ENCODE measurements at regions not wholly inside any gene's neighbourhood (a gene's known extent, or its start where the extent isn't known, plus 50 kb on each side); places are given as distances from the start of the nearest gene placed in this dataset.

DNA sequence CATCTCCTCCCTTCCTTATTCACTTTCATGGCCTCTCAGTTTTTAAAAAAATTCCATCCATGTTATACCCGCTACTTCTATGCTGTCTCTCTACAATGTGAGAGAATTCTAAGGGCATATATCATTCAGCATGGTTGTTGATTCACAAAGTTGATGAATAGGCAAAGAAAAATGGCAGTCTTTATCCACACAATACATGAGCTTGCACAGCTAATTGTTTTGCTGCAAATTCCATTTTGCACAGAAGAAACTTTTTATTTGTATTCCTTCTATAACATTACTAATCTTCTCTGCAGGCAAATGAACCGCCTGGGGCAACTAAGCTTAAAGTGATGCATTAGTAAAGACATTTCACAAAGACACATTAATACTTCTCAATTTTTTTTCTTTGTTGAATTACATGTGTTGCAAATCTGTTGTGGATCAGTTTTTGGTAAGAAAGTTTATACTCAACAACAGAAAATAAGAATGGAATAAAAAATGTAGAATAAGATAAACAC lies 196.9 kb downstream of the LIG4 start:
- no peak for FAIRE-seq
- DNase-seq (ENCODE audit: insufficient read length, low spot score) = no peak

DNA sequence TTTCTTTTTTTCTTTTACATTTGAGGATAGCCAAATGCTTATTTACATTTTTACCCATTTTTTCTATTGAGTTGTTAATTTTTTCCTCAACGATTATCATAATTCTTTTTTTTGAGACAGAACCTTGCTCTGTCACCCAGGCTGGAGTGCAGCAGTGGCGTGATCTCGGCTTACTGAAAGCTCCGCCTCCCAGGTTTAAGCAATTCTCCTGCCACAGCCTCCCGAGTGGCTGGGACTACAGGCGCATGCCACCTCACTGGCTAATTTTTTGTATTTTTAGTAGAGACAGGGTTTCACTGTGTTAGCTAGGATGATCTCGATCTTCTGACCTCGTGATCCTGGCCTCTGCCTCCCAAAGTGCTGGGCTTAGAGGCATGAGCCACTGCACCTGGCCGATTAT lies 208.7 kb downstream of the LIG4 start:
- no peak for DNase-seq (ENCODE audit: insufficient read length, low spot score)
- FAIRE-seq = no peak

DNA sequence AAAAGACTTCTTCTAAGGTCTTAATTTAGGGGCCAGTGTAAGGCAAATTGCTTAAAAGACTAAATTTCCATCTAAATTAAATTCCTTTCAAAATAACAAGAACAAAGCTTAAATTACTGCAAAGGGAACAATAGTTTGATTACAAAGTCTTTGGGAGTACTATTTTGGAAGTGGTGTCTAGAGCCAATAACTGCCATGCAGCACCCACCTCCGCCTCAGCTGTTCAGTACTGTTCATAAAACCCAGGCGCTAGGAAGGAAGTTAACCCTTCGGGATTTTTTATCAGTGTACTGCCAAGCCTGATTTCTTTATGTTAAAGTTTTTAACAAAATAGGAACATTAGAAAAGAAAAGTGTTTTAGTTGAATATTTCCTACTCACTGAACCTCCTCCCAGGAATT lies 210.1 kb downstream of the LIG4 start:
- DNase-seq (ENCODE audit: insufficient read length, low spot score) (no peak), FAIRE-seq (no peak)

DNA sequence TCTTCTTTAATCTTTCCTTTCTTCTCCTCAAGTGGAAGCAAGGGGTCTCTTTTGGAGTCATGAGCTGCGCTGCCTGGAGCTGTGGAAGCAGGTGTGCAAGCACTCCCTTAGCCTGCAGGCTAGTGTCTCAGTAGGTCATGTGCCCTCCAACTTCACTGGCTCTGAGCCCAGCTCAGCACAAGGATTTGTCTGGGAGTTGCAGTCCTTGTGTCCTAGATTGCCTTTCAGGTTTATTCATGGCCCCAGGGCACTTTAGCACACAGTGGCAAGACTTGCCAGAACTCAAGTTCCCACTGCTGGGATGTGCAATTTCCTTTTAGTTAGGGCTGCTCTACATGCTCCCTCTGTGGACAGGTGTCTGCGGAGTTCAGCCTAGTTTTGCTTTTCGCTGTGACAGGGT lies 211.7 kb downstream of the LIG4 start:
- DNase-seq (ENCODE audit: insufficient read length, low spot score) (no peak), FAIRE-seq (no peak)

DNA sequence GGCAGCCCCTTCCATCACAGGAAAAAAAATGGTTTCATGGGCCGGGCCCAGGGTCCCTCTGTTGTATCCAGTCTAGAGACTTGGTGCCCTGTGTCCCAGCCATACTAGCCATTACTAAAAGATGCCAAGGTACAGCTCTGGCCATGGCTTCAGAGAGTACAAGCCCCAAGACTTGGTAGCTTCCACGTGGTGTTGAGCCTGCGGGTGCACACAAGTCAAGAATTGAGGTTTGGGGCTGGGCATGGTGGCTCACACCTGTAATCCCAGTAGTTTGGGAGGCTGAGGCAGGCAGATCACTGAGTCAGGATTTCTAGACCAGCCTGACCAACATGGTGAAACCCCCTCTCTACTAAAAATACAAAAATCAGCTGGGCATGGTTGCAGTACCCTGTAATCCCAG lies 214.3 kb downstream of the LIG4 start:
- no peak for DNase-seq (ENCODE audit: insufficient read length, low spot score)
- no peak for FAIRE-seq

DNA sequence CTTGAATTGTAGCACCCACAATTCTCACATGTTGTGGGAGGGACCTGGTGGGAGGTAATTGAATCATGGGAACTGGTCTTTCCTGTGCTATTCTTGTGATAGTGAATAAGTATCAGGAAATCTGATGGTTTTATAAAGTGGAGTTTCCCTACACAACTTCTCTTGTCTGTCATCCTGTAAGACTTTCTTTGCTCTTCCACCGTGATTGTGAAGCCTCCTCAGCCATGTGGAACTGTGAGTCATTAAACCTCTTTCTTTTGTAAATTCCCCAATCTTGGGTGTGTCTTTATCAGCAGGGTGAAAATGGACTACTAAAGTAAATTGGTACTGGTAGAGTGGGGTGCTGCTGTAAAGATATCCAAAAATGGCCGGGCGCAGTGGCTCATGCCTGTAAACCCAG lies 215.6 kb downstream of the LIG4 start:
- FAIRE-seq (no peak), DNase-seq (ENCODE audit: insufficient read length, low spot score) (no peak)

DNA sequence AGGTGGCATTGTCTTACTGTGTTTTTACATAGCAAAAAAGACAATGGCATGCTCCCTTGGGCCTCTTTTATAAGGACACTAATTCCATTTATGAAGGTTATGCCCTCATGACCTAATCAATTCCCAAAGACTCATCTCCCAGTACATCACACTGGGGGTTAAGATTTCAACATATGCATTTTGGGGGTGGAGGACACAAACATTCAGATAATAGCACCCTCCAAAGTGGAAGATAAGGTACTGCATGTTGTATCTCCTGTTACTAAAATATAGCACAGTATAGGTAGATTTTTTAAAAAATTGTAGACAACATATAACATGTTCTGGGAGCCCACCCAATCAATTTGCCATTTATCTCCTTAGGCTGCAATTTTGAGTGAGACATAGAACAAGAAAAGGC lies 221.2 kb downstream of the LIG4 start:
- DNase-seq (ENCODE audit: insufficient read length, low spot score) (no peak), FAIRE-seq (no peak)

DNA sequence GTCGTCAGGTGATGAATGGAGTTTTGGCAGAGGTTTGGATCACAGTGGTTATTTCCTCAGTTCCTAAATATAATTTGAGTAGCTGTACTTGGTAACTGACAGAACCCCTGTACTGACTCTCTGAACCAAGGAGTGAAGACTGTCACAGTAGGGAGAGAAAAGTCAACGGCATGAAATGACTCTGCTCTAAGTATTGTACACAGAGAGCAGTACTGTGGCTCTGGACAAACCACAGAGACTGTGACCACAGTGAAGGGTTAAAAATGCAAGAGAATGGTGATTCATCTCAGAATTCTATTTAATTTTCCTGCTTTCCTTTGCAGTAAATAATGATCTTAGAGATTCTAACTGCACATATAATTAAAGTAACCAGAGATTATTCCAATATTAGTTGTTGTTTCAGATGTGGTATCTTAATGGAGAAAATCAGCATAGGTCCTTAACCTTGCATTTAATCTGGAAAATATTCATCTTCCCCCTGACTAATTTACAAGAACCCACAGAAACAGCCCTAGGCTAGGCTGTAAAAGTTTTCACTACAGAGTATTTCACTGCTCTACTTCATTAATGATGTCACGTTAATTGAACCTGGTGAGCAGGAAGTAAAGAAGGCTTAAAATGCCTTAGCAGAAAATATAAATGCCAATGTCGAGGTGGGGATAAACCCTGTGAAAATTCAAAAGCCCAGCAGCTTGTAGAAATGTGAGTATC lies 221.9 kb downstream of the LIG4 start:
- DNase-seq (ENCODE audit: insufficient read length, low spot score) (no peak), FAIRE-seq (no peak)

DNA sequence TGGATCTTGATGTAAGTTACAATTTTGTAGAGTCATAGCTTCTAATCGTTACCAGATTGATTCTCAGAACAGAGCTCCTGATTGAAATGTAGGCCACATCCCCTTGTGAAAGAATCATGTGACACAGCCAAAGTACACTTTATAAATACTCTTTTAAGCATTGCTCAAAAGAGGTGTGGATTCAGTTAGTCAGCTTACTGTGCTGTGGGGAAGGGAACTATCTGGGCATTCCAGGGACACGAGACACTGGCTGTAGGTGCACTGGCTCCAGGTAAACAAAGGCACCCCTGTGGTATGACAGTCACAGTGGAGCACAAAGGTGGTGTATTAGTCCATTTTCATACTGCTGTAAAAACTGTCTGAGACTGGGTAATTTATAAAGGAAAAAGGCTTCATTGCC lies 222.8 kb downstream of the LIG4 start:
- FAIRE-seq (no peak), DNase-seq (ENCODE audit: insufficient read length, low spot score) (no peak)

DNA sequence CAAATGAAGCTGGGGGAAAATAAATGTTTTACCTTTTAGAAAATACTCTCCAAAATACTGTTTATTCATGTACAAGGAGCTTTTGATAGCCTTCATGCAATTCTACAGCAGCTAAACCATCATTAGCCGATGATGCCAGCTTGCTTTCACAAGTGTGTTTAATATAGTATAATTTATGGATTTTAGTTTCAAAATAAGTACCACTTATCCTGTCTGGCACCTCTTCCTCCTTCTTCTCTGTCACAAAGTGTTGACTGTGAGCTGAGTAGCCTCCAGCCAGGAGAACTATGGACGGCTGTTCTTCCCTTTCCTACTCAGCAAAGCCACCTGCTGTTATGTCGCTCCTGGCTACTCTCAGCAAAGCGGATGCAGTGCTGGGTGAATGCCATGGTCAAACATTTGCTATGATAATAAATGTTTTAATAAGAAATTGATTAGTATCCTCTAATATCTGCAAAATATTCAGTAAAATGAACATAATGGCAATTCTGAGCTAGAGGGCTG lies 238.2 kb downstream of the LIG4 start:
- FAIRE-seq (no peak), DNase-seq (ENCODE audit: insufficient read length, low spot score) (no peak)

DNA sequence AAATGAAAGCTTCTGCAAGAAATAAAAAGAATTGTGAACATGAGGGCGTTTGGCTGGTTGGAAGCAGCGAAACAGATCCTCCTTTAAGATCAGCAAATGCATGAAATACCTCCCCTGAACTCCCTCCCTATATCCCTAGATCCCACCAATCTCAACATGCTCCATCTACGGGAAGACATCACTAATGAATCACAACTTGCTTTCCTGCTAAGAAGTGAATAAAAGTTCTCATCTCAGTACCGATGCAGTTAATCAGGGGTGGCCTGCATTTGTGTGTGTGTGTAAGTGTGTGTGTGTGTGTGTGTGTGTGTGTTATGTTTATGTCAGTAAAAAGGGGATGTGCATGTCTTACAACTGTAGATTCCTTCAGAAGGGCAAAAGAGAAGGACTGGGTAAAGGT lies 238.7 kb downstream of the LIG4 start:
- FAIRE-seq = no peak
- DNase-seq (ENCODE audit: insufficient read length, low spot score) = no peak

DNA sequence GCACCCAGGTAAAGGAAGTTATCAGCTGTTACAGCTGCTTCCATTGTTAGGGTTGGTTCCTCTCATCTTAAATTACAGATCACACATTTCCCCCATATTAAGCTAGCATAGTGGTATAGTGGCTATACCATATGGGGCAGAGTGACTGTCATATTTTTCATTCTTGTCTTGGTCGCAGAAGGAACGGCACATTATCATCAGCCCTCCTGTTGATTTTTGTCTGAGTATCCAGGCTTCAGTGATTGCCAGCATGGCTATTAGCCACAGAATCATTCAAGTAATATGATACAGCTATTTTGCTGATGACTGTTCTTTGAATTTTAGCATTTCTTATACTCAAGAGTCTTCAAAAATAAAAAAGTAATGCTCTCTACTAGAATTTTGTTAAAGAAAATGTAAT lies 240.9 kb downstream of the LIG4 start:
- FAIRE-seq (no peak), DNase-seq (ENCODE audit: insufficient read length, low spot score) (no peak)

DNA sequence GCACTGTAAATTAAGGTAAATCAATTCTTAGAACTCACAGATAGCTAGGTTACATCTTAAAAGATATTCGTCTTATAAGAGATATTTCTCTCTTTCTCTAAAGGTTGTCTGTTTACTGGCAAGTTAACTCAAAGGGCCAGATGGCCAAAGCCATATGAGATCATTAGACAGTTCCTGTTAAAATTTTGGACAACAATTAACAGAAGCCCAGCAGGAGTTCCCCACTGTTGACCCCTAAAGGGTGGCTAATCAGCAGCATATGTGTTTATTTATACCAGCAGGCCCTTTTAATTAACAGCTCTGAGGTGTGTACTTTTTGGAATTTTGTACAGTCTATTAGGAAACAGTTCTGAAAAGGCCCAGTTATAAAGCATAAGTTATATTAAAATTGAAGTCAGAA lies 245.8 kb downstream of the LIG4 start:
- FAIRE-seq (no peak), DNase-seq (ENCODE audit: insufficient read length, low spot score) (no peak)

DNA sequence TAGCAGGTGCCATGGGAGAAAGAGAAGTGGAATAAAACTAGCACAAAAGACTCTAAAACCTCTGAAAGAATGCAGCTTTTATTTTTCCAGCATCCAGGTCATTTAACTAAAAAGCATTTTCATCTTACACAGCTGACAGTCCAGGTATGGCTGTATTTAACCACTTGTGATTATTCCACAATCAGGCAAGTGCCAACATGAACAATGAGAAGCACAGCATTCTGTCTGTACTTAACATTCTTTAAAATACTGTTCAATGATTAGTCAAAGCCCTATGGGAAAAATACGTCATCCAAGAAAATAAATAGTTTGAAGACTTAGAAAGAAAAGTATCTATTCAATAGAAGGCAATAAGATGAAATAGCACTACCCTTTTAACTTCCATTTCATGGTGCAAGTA lies 246.9 kb downstream of the LIG4 start:
- no peak for FAIRE-seq
- DNase-seq (ENCODE audit: insufficient read length, low spot score) = no peak

DNA sequence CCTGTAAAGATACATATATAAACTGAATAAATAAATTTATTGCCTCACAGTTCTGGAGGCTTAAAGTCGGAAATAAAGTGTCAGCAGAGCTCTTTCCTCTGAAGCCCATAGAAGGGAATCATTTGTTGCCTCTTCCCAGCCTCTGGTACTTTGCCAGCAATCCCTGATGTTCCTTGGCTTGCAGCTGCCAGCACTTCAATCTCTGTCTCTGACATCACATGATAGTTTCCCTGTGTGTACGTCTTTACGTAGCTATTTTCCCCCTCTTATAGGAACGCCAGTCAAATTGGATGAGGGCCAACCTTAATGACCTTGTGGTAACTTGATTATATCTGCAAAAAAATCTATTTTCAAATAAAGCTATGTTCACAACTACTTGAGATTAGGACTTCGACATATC lies 250.9 kb downstream of the LIG4 start:
- DNase-seq (ENCODE audit: insufficient read length, low spot score) = no peak

DNA sequence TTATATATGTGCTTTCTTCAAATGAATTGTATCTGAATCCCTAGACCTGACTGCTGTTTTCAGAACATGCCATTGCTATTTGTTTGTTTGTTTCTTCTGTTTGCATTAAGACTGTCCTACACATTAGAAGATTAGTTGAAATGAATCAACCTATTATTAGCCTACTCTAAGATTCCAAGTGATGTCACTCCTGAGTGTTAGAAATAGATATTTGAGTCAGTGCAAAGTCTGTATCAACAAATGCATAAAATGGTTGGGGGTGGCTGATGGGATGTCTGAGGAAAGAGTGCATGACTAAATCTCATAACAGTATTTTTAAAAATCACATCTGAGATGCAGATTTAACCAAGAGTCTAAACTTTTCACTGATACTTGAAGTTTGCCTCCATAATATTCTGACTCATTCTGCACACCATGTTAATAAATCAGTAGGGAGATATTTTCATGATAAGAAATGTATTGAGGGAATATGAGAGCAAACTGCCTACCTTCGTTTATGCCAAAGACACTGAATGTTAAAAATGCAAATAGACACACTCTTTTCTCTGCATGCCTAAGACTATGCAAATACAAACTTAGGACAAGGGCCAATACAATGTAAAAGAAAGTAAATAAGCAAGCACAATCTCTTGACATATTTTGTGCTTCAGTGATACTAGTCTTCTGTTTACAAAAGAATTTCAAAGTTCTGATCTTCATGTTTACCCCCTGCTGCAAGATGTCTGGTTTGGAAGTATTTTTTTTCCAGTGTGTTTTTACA lies 253.3 kb downstream of the LIG4 start:
- no peak for DNase-seq (ENCODE audit: insufficient read length, low spot score)
- FAIRE-seq = no peak

More for the DNA sequence above, 250.9 kb downstream of the LIG4 start:
- no peak for FAIRE-seq

DNA sequence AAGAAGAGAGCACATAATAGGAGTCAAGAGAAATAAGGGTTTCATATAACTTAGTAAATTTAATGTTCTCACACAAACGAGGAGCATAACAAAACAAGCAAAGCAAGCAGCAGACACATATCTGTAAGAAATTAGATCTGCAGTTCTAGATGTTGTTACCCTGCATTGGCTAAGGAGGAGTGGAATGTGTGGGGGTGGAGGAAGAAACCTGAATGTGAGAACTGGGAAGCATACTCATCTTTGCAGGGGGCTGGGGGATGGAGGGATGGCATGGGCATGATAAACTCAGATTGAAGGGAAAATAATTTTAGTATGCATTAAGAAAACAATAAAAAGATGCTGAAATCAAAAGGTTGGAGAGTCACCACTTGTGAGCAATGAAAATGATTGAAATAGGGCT lies 255.0 kb downstream of the LIG4 start:
- no peak for DNase-seq (ENCODE audit: insufficient read length, low spot score)
- no peak for FAIRE-seq

DNA sequence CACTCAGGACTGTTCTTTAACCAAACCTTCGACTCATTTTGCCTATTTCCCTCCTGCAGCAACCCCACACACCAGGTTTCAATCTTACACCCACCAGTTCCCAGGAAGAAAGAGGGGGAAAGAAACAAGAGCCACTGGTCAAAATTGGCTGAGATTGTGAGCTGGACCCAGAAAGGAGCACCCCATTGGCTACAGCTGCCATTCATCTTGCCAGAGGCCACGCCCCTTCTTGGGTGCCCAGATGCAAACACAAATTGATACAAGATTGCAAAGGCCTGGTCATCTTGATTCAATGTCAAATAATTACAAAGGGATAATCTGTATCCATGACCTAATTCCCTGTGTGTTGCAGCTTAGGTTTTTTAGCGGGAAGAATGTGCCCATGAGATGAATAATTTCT lies 258.4 kb downstream of the LIG4 start:
- DNase-seq (ENCODE audit: insufficient read length, low spot score) (no peak), FAIRE-seq (no peak)

DNA sequence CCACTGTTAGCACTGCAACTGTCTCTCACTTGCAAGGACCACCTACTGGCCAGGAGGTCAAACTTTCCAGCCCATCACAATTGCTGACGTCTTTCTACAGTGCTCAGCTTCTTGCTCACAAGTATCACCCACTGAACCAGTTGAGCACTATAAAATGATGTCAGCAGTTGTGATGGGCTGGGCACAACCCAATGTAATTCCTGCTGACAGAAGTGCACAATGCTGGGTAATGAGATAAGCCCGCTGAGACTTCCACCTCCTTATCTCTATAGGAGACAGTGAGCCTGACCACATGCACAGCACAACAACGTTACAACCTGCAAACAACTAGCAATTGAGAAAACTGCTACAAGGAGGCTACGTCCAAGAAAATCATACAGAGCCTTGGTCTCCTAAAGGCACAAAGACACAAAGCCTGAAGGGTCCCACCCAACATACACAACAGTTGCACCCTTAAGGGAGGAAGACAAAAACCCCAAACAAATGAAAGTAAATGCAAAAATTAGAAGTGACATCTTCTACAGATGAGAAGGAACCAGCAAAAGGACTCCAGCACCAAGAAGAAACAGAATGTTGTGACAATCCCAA lies 273.2 kb downstream of the LIG4 start:
- FAIRE-seq = no peak
- DNase-seq (ENCODE audit: insufficient read length, low spot score) = no peak

DNA sequence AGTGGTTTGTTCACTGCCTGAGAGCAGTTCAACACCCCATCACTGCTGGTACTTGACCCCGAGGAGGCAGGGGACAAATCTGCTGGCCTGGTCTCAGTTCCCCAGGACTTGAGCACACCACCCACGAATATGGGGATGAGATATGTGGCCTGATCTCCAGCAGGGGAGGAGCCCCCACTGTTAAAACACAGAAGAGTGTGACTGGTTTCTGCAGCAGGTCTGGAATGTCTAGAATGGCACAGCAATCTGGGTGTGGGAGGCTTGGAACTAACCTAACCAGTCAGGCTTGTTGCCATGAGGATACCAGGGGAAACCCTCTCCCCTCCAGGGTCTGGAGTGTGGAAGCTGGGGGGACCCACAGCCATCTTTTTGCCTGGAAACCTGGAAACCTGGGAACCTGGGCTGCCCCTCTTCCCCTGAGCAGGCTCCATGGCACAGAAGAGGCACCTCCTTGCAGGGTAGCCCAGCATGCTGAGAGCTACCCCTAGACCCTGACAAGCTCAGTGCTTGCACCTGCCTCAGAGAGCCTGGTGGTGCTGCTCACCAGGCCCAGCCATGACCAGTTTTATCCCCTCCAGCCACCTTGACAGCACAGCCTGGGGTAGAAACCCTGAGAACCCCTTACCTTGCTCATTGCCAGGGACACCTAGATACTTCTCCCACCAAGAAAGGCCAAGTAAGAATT lies 273.8 kb downstream of the LIG4 start:
- DNase-seq (ENCODE audit: insufficient read length, low spot score) (no peak), FAIRE-seq (no peak)

DNA sequence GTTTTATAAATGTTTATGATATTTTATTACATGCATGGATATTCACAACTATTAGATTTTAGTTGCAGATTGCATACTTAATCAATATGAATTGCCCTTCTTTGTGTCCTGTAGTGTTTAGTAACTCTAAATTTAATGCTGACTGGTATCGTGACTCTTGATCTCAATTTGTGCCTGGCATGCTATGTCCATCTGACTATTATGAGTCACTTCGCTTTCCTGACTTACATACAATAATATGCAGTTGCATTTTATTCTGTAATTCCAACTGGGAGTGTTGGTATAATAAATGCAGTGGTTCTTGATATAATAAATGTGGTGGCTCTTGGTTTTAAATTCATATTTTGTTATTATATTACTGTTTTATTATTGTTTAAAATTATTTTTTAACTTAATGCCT lies 277.5 kb downstream of the LIG4 start:
- DNase-seq (ENCODE audit: insufficient read length, low spot score) = no peak
- FAIRE-seq = no peak
